ENCODE measurements at regions not wholly inside any gene's neighbourhood (a gene's known extent, or its start where the extent isn't known, plus 50 kb on each side); places are given as distances from the start of the nearest gene placed in this dataset.

DNA sequence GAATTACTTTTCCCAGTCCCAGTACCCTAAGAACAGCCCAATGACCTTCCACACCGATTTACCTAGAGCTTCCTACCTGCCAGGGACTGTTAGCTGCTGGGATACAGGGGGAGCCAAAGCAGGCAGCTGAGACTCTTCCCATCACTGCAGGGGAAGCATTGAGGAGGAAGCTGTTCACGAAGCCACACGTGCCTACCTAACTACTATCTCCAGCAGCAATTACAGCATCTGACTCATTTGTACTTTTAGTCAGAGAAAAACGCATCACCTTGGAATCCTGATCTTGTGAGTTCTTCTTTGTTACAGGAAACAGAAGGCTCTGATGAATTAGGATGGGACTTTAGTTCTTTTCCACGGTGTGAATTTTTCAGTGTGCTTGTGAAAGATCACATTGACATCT lies 113.7 kb upstream of the DHX40 start:
- TF ChIP-seq, protein P1, sequence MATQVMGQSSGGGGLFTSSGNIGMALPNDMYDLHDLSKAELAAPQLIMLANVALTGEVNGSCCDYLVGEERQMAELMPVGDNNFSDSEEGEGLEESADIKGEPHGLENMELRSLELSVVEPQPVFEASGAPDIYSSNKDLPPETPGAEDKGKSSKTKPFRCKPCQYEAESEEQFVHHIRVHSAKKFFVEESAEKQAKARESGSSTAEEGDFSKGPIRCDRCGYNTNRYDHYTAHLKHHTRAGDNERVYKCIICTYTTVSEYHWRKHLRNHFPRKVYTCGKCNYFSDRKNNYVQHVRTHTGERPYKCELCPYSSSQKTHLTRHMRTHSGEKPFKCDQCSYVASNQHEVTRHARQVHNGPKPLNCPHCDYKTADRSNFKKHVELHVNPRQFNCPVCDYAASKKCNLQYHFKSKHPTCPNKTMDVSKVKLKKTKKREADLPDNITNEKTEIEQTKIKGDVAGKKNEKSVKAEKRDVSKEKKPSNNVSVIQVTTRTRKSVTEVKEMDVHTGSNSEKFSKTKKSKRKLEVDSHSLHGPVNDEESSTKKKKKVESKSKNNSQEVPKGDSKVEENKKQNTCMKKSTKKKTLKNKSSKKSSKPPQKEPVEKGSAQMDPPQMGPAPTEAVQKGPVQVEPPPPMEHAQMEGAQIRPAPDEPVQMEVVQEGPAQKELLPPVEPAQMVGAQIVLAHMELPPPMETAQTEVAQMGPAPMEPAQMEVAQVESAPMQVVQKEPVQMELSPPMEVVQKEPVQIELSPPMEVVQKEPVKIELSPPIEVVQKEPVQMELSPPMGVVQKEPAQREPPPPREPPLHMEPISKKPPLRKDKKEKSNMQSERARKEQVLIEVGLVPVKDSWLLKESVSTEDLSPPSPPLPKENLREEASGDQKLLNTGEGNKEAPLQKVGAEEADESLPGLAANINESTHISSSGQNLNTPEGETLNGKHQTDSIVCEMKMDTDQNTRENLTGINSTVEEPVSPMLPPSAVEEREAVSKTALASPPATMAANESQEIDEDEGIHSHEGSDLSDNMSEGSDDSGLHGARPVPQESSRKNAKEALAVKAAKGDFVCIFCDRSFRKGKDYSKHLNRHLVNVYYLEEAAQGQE (IDR thresholded peaks at IDR 0.05; ENCODE audit: low read depth), result no peak
- TF ChIP-seq NFIC (IDR thresholded peaks at IDR 0.05) (no peak), EP300 (IDR thresholded peaks at IDR 0.05; ENCODE audit: borderline replicate concordance) (no peak)

- TF ChIP-seq NFIC (IDR thresholded peaks at IDR 0.05), result no peak
- no peak for TF ChIP-seq EP300 (IDR thresholded peaks at IDR 0.05; ENCODE audit: borderline replicate concordance)
Measured at GRCh38 chr17:59454633-59455105, 110.7 kb upstream of the DHX40 start.

DNA sequence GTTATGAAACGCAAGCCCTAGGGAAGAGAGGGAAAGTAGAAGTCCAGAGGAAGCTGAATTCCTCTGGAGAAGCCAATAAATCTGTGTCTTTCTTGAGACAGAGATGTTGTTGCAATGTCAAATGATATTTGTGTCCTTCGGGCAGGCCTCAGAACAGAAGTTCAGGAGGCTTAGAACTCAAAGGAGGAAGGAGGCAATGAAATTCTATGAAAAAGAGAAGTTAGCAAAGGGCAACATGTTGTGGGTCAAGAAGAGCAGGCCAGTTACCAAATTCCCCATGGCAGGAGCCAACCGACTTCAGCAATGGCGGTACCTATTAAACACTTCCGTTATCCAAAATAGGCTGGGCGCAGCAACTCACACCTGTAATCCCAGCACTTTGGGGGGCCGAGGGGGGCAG lies 109.0 kb upstream of the DHX40 start:
- TF ChIP-seq, protein P1 (IDR thresholded peaks at IDR 0.05; ENCODE audit: low read depth), result no peak
- TF ChIP-seq EP300 (IDR thresholded peaks at IDR 0.05; ENCODE audit: borderline replicate concordance) (no peak), TAF1 (IDR thresholded peaks at IDR 0.05; ENCODE audit: low read depth) (no peak), MAX (IDR thresholded peaks at IDR 0.05) (no peak), YY1 (IDR thresholded peaks at IDR 0.05; ENCODE audit: low read depth) (no peak), CEBPB (IDR thresholded peaks at IDR 0.05) (no peak), FOXM1 (IDR thresholded peaks at IDR 0.05; ENCODE audit: borderline replicate concordance, low read depth) (no peak), RAD21 (IDR thresholded peaks at IDR 0.05; ENCODE audit: low read depth) (no peak), EGR1 (IDR thresholded peaks at IDR 0.05) (no peak), TCF12 (IDR thresholded peaks at IDR 0.05; ENCODE audit: low read depth) (no peak), CREB1 (IDR thresholded peaks at IDR 0.05; ENCODE audit: low read depth) (no peak), ZBTB7A (IDR thresholded peaks at IDR 0.05; ENCODE audit: low read depth) (no peak), TEAD4 (IDR thresholded peaks at IDR 0.05) (no peak), NFIC (IDR thresholded peaks at IDR 0.05) (no peak)
- TF ChIP-seq, protein P2, sequence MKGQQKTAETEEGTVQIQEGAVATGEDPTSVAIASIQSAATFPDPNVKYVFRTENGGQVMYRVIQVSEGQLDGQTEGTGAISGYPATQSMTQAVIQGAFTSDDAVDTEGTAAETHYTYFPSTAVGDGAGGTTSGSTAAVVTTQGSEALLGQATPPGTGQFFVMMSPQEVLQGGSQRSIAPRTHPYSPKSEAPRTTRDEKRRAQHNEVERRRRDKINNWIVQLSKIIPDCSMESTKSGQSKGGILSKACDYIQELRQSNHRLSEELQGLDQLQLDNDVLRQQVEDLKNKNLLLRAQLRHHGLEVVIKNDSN (IDR thresholded peaks at IDR 0.05), result no peak

DNA sequence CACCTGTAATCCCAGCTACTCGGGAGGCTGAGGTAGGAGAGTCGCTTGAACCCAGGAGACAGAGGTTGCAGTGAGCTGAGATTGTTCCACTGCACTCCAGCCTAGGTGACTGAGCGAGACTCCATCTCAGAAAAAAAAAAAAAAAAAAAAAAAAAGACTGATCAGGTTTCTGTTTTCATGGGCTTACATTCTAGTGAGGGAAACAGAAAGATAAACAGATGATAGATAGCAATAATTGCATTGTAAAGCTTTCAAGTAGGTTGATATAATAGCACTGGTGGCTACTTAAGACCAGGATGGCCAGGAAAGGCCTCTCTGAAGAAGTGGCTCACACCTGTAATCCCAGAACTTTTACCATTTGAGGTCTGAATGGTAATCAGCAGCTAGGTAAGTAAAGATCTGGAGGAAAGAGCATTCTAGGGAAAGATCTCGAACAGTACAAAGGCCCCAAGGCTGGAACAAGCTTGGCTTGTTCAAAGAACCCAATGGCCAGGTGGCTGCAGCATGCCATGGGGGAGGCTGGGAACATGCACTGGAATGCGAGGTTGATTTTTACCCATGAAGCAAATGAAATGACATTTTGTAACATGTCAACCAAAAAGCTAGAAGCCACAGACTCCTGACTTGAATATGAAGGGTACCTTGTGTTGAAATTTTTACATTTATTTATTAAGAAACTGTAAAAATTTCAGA lies 108.3 kb upstream of the DHX40 start:
- no peak for TF ChIP-seq ZBTB7A (IDR thresholded peaks at IDR 0.05; ENCODE audit: low read depth)
- no peak for TF ChIP-seq TAF1 (IDR thresholded peaks at IDR 0.05; ENCODE audit: low read depth)
- no peak for TF ChIP-seq TEAD4 (IDR thresholded peaks at IDR 0.05)
- no peak for TF ChIP-seq YY1 (IDR thresholded peaks at IDR 0.05; ENCODE audit: low read depth)
- no peak for TF ChIP-seq EGR1 (IDR thresholded peaks at IDR 0.05)
- no peak for TF ChIP-seq CREB1 (IDR thresholded peaks at IDR 0.05; ENCODE audit: low read depth)
- TF ChIP-seq MAX (IDR thresholded peaks at IDR 0.05), result no peak
- TF ChIP-seq FOXM1 (IDR thresholded peaks at IDR 0.05; ENCODE audit: borderline replicate concordance, low read depth), result no peak

GRCh38 chr17:59462385-59462784 lies 103.0 kb upstream of the DHX40 start:
- TF ChIP-seq, protein P1 (IDR thresholded peaks at IDR 0.05; ENCODE audit: low read depth), result no peak
- TF ChIP-seq FOXM1 (IDR thresholded peaks at IDR 0.05; ENCODE audit: borderline replicate concordance, low read depth), result no peak
- TF ChIP-seq, protein P2 (IDR thresholded peaks at IDR 0.05), result no peak
- no peak for TF ChIP-seq NFIC (IDR thresholded peaks at IDR 0.05)
- TF ChIP-seq CEBPB (IDR thresholded peaks at IDR 0.05), result no peak
- no peak for TF ChIP-seq EGR1 (IDR thresholded peaks at IDR 0.05)
- TF ChIP-seq MAX (IDR thresholded peaks at IDR 0.05), result no peak
- TF ChIP-seq RAD21 (IDR thresholded peaks at IDR 0.05; ENCODE audit: low read depth), result no peak
- TF ChIP-seq TEAD4 (IDR thresholded peaks at IDR 0.05), result no peak
- TF ChIP-seq TCF12 (IDR thresholded peaks at IDR 0.05; ENCODE audit: low read depth), result no peak
- TF ChIP-seq TAF1 (IDR thresholded peaks at IDR 0.05; ENCODE audit: low read depth), result no peak
